ENCODE measurements at regions not wholly inside any gene's neighbourhood (a gene's known extent, or its start where the extent isn't known, plus 50 kb on each side); places are given as distances from the start of the nearest gene placed in this dataset.

GRCh38 chr11:95308512-95309035 is 77.6 kb upstream of the SESN3 start:
- Mint-ChIP-seq H3K4me3 (no peak overlapping the region), H3K27me3 (peaks cover 2% of the 10 kb centered on the region), H3K27ac (no peak overlapping the region), H3K4me1 (peaks cover 3% of the 10 kb centered on the region), H3K9me3 (no peaks in the 10 kb centered on the region), H3K36me3 (no peaks in the 10 kb centered on the region)
- ATAC-seq (ENCODE audit: low read depth): peak; percentile 60
- DNase-seq: no peak
- POLR2A ChIA-PET: no interaction called here

GRCh38 chr11:95307286-95307685 is 76.3 kb upstream of the SESN3 start:
- POLR2A ChIA-PET: interaction anchor here (1.2 kb wide), 1 partner anchor 53 kb away, joined by 4 read pairs; no protein-coding TSS in a partner anchor
- no peak overlapping the region for H3K27ac Mint-ChIP-seq
- peaks cover 1% of the 10 kb centered on the region for H3K9me3 Mint-ChIP-seq
- peaks cover 2% of the 10 kb centered on the region for H3K27me3 Mint-ChIP-seq
- ATAC-seq (ENCODE audit: low read depth) (no peak), DNase-seq (no peak)
- no peak overlapping the region for H3K4me3 Mint-ChIP-seq
- H3K36me3 Mint-ChIP-seq: no peaks in the 10 kb centered on the region
- H3K4me1 Mint-ChIP-seq: peaks cover 3% of the 10 kb centered on the region

GRCh38 chr11:95306801-95307200 is 75.8 kb upstream of the SESN3 start:
- POLR2A ChIA-PET: interaction anchor here (0.8 to 1.2 kb wide), 2 partner anchors 52 to 77 kb away, joined by 3 to 4 read pairs; no protein-coding TSS in a partner anchor
- peaks cover 2% of the 10 kb centered on the region for H3K27me3 Mint-ChIP-seq
- peaks cover 1% of the 10 kb centered on the region for H3K9me3 Mint-ChIP-seq
- no peak overlapping the region for H3K27ac Mint-ChIP-seq
- H3K4me3 Mint-ChIP-seq: no peak overlapping the region
- ATAC-seq (ENCODE audit: low read depth) (no peak), DNase-seq (no peak)
- peaks cover 3% of the 10 kb centered on the region for H3K4me1 Mint-ChIP-seq
- no peaks in the 10 kb centered on the region for H3K36me3 Mint-ChIP-seq

- POLR2A ChIA-PET: interaction anchor here (0.8 to 1.2 kb wide), 2 partner anchors 52 to 76 kb away, joined by 3 to 4 read pairs; no protein-coding TSS in a partner anchor
- Mint-ChIP-seq H3K36me3 (no peaks in the 10 kb centered on the region), H3K4me3 (no peak overlapping the region), H3K4me1 (peaks cover 3% of the 10 kb centered on the region), H3K27ac (no peak overlapping the region), H3K9me3 (peaks cover 1% of the 10 kb centered on the region), H3K27me3 (peaks cover 2% of the 10 kb centered on the region)
- no peak for DNase-seq
- no peak for ATAC-seq (ENCODE audit: low read depth)
Measured at GRCh38 chr11:95306123-95306522, 75.1 kb upstream of the SESN3 start.

DNA sequence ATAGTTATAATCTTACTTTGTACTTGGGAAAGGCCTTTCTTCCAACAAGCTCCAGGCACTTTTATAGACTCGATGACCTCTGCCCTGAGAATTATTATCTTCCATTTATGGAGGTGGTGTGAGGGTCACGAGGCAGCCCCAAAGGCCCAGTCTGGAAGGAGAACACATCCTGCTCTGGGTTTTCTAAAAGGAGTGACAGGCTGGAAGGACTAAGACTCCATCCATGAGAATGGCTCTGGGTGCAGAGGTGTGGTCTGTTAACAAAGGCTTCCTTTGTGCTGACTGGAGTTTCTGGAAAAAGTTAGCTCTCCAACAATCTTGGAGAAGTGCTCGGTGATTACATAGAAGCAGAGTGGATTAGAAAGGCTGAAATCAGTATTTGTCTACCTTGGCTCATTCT is 74.7 kb upstream of the SESN3 start:
- Mint-ChIP-seq H3K27ac (no peak overlapping the region), H3K4me1 (peaks cover 3% of the 10 kb centered on the region), H3K4me3 (no peak overlapping the region), H3K36me3 (peaks cover 1% of the 10 kb centered on the region), H3K9me3 (peaks cover 1% of the 10 kb centered on the region), H3K27me3 (peaks cover 2% of the 10 kb centered on the region)
- POLR2A ChIA-PET: interaction anchor here (0.8 kb wide), 1 partner anchor 76 kb away, joined by 3 read pairs; no protein-coding TSS in a partner anchor
- ATAC-seq (ENCODE audit: low read depth): no peak
- no peak for DNase-seq

GRCh38 chr11:95304777-95305176 is 73.8 kb upstream of the SESN3 start:
- no peak overlapping the region for H3K27ac Mint-ChIP-seq
- peaks cover 3% of the 10 kb centered on the region for H3K4me1 Mint-ChIP-seq
- H3K36me3 Mint-ChIP-seq: peaks cover 1% of the 10 kb centered on the region
- H3K27me3 Mint-ChIP-seq: no peaks in the 10 kb centered on the region
- ATAC-seq (ENCODE audit: low read depth) (no peak), DNase-seq (no peak)
- H3K4me3 Mint-ChIP-seq: no peak overlapping the region
- H3K9me3 Mint-ChIP-seq: peaks cover 1% of the 10 kb centered on the region
- POLR2A ChIA-PET: no interaction called here

GRCh38 chr11:95302211-95302610 is 71.2 kb upstream of the SESN3 start:
- Mint-ChIP-seq H3K9me3 (peaks cover 1% of the 10 kb centered on the region), H3K4me3 (no peak overlapping the region), H3K27ac (no peak overlapping the region), H3K36me3 (peaks cover 1% of the 10 kb centered on the region), H3K27me3 (no peaks in the 10 kb centered on the region), H3K4me1 (peaks cover 3% of the 10 kb centered on the region)
- ATAC-seq (ENCODE audit: low read depth) (no peak), DNase-seq (no peak)
- POLR2A ChIA-PET: no interaction called here

DNA sequence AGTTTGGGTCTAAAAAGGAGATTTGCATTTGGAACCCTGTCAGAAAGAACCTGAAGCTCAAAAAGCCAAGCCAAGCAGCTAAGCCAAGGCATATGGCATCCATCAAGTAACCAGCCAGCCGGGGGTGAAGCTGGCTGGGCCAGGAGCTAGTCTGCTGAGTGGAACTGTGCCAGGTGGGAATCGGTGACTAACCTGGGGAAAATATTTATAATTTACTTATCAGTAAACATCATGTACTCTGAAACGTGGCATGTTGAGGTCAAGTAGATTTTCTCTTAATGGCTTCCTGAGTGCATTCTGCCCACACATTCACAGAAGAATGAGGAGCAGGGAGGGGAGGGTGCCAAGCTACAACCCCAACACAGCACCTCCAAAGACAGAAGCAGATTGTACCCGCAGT is 70.5 kb upstream of the SESN3 start:
- Mint-ChIP-seq H3K4me1 (peaks cover 7% of the 10 kb centered on the region), H3K9me3 (peaks cover 1% of the 10 kb centered on the region), H3K36me3 (peaks cover 1% of the 10 kb centered on the region), H3K4me3 (no peak overlapping the region), H3K27ac (no peak overlapping the region), H3K27me3 (no peaks in the 10 kb centered on the region)
- ATAC-seq (ENCODE audit: low read depth) (no peak), DNase-seq (no peak)
- POLR2A ChIA-PET: no interaction called here

DNA sequence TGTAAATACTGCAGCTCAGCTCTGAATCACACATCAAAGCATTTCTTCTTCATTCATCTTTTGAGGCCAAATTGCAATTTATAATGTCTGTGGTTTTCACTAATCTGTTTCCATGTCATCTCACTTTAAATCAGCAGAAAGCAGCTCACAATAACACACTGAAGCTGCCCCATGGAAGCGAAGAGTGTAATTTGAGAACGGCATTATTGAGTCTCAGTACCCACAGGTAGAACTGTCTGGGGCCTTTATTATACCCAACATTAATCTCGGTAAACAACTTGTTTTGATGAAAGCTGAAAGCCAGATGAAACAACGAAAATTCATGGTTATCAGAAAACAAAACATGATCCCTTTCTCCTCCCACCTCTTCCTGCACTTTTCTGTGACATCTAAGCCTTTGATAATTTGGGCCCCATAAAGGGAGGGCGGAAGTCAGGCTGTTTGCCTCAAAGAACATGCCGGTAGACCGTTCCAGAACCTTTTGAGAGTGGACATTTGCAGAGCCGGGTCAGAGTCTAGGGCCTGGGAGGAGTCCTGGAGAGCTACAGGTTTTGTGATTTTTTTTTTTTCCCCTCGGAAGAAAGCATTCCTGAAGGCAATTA is 68.2 kb upstream of the SESN3 start:
- ATAC-seq (ENCODE audit: low read depth) (no peak), DNase-seq (no peak)
- peaks cover 1% of the 10 kb centered on the region for H3K36me3 Mint-ChIP-seq
- H3K4me1 Mint-ChIP-seq: peaks cover 7% of the 10 kb centered on the region
- H3K4me3 Mint-ChIP-seq: no peak overlapping the region
- POLR2A ChIA-PET: no interaction called here
- H3K9me3 Mint-ChIP-seq: peaks cover 1% of the 10 kb centered on the region
- no peaks in the 10 kb centered on the region for H3K27me3 Mint-ChIP-seq
- H3K27ac Mint-ChIP-seq: no peak overlapping the region

DNA sequence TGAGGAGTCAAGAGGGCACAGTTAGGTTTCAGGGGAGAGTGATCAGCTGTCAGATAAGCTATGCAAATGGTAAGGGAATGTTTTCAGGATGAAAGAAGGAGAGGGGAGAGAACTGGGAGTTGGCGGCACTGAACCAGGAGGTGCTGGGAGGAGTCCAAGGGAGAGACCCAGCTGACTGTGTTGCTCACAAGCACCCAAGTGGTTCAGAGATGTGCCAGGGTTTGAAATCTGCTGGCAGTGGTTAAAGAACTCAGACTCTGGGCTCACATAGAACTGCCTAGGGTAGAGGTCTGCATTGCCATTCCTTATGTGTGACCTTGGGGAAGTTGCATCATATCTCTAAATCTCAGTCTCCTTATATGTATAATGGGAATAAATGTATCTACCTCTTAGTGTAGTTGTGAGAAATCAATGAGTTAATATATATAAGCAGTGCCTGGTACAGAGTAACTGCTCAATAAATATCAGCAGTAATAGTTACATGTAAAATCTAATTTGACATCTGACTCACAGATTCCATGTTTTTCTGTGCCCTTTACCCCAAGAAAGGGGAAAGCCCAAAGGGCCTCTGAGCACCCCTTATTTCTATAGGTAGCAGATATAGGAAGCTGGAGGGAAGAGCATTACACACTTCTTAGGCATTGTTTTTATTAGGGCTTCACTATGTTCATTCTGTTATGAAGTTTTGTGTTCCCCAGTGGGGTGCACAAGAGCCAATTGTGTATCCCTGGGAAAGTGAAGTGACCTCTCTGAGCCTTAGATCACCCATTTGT is 66.9 kb upstream of the SESN3 start:
- POLR2A ChIA-PET: no interaction called here
- Mint-ChIP-seq H3K4me1 (peaks cover 7% of the 10 kb centered on the region), H3K4me3 (no peak overlapping the region), H3K9me3 (no peaks in the 10 kb centered on the region), H3K36me3 (peaks cover 1% of the 10 kb centered on the region), H3K27ac (no peak overlapping the region), H3K27me3 (no peaks in the 10 kb centered on the region)
- no peak for ATAC-seq (ENCODE audit: low read depth)
- DNase-seq: no peak

DNA sequence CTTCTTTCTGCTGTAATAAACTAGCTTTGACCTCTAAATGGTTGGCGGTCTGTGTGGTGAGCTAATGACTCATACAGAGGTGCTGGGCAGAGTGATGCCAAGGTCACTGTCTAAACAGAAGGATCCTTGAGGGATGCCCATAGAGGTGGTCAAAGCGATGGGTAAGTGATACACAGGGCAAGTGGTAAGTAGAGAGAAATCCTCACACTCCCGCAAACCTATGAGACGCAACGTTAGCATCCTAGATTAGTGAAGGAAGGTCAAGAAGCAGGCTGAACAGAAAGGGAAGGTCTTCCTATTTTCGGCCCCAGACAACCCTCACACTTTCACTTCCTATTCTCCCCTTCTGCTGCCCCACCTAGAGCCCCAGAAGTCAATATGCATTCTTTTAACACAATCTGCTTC is 65.6 kb upstream of the SESN3 start:
- H3K27me3 Mint-ChIP-seq: no peaks in the 10 kb centered on the region
- DNase-seq (no peak), ATAC-seq (ENCODE audit: low read depth) (no peak)
- no peak overlapping the region for H3K4me3 Mint-ChIP-seq
- POLR2A ChIA-PET: no interaction called here
- peaks cover 1% of the 10 kb centered on the region for H3K36me3 Mint-ChIP-seq
- H3K9me3 Mint-ChIP-seq: no peaks in the 10 kb centered on the region
- H3K27ac Mint-ChIP-seq: no peak overlapping the region
- H3K4me1 Mint-ChIP-seq: peaks cover 7% of the 10 kb centered on the region

GRCh38 chr11:95296165-95296564 is 65.2 kb upstream of the SESN3 start:
- DNase-seq (no peak), ATAC-seq (ENCODE audit: low read depth) (no peak)
- Mint-ChIP-seq H3K4me3 (no peak overlapping the region), H3K36me3 (peaks cover 1% of the 10 kb centered on the region), H3K27ac (no peak overlapping the region), H3K4me1 (peaks cover 7% of the 10 kb centered on the region), H3K27me3 (peaks cover 2% of the 10 kb centered on the region), H3K9me3 (no peaks in the 10 kb centered on the region)
- POLR2A ChIA-PET: interaction anchor here (0.6 kb wide), 1 partner anchor 67 kb away, joined by 3 read pairs; no protein-coding TSS in a partner anchor

- no peaks in the 10 kb centered on the region for H3K36me3 Mint-ChIP-seq
- no peaks in the 10 kb centered on the region for H3K9me3 Mint-ChIP-seq
- no peak overlapping the region for H3K27ac Mint-ChIP-seq
- DNase-seq (no peak), ATAC-seq (ENCODE audit: low read depth) (no peak)
- H3K4me1 Mint-ChIP-seq: peaks cover 7% of the 10 kb centered on the region
- no peak overlapping the region for H3K4me3 Mint-ChIP-seq
- POLR2A ChIA-PET: interaction anchor here (0.6 kb wide), 1 partner anchor 66 kb away, joined by 3 read pairs; no protein-coding TSS in a partner anchor
- peaks cover 2% of the 10 kb centered on the region for H3K27me3 Mint-ChIP-seq
Measured at GRCh38 chr11:95295382-95296149, 64.6 kb upstream of the SESN3 start.
